D721Med (cell line): ENCODE measurements at regions not wholly inside any gene's neighbourhood (a gene's known extent, or its start where the extent isn't known, plus 50 kb on each side); places are given as distances from the start of the nearest gene placed in this dataset.

Experiments
- DNase-seq: peaks from one replicate; pipeline ENCODE4 v3.0.0; 2011; ENCODE audit warnings: low spot score; ENCODE audit not compliant: insufficient read length
- FAIRE-seq: peaks from 2 replicates; lab custom pipeline; 2011; peaks lifted over from hg19 to GRCh38; lab: Jason Lieb, UNC
- TF ChIP-seq, protein P1 (sequence below): IDR thresholded peaks from 2 replicates; pipeline ENCODE4 v1.5.1; 2012; ENCODE audit warnings: mild to moderate bottlenecking, control low read depth; ENCODE audit not compliant: insufficient read depth; ENCODE audit errors: missing control alignments

DNA sequence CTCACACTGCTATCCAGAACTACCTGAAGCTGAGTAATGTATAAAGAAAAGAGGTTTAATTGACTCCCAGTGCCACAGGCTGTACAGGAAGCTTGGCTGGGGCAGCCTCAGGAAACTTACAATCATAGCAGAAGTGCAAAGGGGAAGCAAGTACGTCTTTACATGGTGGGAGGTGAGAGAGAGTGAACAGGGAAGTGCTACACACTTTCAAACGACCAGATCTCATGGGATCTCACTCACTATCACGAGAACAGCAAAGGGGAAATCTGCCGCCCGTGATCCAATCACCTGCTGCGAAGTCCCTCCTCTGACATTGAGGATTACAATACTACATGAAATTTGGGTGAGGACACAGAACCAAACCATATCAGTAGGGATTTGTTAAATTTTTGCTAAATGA lies 150.4 kb upstream of the NXPH2 start:
- TF ChIP-seq, protein P1, sequence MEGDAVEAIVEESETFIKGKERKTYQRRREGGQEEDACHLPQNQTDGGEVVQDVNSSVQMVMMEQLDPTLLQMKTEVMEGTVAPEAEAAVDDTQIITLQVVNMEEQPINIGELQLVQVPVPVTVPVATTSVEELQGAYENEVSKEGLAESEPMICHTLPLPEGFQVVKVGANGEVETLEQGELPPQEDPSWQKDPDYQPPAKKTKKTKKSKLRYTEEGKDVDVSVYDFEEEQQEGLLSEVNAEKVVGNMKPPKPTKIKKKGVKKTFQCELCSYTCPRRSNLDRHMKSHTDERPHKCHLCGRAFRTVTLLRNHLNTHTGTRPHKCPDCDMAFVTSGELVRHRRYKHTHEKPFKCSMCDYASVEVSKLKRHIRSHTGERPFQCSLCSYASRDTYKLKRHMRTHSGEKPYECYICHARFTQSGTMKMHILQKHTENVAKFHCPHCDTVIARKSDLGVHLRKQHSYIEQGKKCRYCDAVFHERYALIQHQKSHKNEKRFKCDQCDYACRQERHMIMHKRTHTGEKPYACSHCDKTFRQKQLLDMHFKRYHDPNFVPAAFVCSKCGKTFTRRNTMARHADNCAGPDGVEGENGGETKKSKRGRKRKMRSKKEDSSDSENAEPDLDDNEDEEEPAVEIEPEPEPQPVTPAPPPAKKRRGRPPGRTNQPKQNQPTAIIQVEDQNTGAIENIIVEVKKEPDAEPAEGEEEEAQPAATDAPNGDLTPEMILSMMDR, result no peak

DNA sequence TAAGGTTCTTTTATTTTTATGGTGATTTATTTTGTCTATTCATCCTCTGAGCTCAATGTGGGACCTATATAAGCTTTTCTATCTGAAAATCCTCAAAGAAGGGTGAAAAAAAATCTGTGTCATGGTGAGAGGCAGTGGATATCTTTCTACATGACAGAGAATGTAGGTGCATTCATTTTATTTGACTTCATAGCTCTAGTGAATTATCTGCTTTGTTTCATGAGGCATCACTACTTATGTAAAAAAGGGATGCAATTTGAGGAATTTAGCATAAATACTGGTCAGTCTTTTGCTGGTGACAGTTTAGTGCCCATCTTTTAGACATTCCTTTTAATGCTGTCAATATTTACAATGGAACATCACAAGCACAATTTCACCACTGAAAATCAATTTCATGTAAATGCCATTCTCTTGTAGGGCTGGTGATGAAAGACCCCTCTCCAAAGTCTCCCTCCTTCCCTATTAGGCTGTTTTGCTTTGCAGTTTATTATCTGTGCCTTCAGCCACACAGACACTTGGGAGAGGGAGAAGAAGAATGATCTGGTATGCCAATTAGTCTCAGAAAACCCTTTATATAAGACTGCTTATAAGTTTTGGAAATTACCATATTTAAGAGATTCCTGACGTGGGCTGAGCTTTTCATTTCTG lies 148.3 kb upstream of the NXPH2 start:
- TF ChIP-seq, protein P1, result no peak
- no peak for FAIRE-seq
- no peak for DNase-seq

More for the DNA sequence above, 150.4 kb upstream of the NXPH2 start:
- DNase-seq (no peak), FAIRE-seq (no peak)

DNA sequence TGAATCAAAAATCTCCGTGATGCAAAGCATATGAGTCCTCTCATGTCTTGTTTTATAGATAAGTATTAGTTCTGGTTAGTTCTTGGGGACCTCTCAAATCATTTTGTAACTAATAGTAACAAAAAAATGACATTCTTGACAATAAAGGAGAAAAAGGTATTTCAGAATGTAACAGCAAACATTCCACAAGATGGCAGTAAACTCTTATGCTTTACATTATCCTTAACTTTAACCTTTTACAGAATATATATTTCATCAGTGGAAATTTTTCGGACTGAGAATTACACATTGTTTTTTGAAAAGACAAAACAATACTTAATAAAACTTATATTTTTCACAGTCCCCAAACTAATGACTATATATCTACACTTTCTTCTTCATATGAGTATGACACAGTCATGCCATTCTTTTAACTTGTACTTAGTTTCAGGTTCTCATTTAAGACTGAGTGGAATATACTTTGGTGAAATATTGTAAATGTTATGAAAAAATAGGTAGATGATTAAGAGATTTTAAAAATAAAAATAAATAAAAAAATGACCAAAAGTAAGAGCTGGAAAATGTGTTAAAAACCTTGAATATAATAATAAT lies 142.9 kb upstream of the NXPH2 start:
- no peak for DNase-seq
- TF ChIP-seq, protein P1, result peak; percentile 79
- FAIRE-seq, result peak; percentile 79

DNA sequence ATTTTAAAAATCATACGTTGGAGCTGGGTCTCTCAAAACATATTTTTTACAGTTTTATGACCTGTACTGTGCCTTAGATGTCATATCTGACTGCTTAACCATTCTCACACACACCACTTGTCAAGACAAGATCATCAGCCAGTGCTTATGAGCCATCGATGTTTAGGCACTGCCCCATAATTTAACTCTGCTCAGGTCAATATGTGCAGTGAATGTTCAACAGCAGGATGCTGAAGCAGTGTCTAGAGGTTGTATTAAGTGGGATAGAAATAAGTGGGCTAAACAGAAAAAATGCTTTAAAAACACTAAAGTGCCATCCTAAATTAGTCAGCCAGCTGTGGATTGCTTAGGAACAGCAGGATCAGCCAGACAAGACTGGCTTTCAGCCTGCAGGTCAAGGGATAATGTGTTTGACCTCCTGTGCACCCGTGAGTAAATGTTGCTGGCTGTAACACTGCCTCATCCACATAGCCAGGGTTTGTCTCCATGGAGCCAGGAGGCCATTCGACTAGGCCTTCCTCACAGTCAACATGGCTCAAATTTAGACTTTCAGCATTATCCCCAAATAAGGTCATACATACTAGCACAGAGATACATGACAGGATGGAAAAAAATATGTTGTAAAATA lies 139.0 kb upstream of the NXPH2 start:
- FAIRE-seq, result no peak
- TF ChIP-seq, protein P1, result no peak
- no peak for DNase-seq

DNA sequence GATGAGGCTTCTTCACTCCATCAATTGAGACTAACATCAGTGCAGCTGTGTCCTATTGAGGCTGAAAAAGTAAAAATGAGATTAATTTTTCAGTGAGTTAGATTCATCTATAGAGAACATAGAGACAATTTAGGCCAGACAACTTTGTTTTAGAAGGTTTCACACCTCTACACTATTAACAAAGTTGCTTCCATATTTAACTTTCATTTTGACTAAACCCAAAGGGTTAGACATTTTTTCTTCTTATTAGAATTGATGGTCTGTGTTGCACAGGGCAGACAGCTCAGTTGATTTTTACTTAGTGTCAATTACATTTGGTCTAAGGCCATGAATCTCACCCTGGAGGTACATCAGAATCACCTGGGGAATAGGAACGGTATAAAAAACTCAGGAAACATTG lies 130.2 kb upstream of the NXPH2 start:
- TF ChIP-seq, protein P1, result no peak
- DNase-seq (no peak), FAIRE-seq (no peak)

DNA sequence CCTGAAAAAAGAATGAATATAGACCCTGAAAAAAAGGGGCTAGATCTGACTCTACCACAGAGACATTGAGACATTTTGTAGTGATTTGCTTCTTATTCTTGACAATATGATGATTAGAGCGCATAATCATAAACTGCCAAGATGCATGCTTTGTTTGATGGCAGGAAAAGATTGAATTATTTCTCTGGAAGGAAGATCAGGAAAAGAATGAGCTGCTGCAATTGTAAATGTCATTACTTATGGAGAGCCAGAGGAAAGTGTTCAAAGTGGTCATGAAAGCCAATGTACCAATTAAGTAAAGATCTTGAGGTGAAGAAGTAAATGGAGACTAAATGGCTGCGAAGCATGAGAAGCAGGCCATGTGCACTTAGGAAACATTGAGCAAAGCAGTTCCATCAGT lies 126.4 kb upstream of the NXPH2 start:
- no peak for DNase-seq
- no peak for FAIRE-seq
- TF ChIP-seq, protein P1, result no peak
